ENCODE measurements at regions not wholly inside any gene's neighbourhood (a gene's known extent, or its start where the extent isn't known, plus 50 kb on each side); places are given as distances from the start of the nearest gene placed in this dataset.
"Not testable (repeated sequence)": the region's sequence is repeated elsewhere in the genome, so short reads cannot be mapped to it uniquely, and the experiment has no call there.

DNA sequence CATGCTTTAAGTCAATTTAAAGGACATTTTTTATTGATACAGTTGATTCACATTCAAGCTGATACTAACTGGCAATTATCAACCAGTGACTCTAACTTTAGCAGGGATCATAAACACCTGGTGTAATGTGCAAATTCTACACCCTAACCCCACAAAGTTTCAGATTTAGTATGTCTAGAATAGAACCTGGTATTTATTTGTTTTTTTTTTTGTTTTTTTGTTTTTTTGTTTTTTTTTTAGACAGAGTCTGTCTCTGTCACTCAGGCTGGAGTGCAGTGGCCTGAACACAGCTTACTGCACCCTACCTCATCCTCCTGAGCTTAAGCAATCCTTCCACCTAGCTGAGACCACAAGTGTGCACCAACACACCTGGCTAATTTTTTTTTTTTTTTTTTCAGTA lies 311.2 kb upstream of the SEMA6A start:
- DNase-seq (ENCODE audit: low spot score), result no peak

DNA sequence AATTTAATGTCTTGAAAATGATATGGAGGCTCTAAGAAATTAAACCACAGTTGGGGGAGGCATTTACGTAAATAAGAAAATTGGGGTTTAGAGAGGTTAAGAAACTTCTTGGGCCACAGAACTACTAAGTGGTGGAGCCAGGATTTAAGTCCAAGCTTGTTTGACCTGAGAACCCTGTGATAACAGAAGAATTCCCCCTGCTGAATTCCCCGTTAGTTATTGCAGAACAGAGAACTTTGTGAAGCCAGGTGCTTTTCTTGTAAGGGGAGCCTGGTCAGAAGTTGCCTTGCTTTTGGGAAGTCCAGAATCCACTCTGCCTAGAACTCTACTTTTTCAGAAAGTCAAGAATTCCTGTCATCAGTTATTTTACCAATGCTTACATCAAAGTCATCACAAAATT lies 309.3 kb upstream of the SEMA6A start:
- no peak for DNase-seq (ENCODE audit: low spot score)

DNA sequence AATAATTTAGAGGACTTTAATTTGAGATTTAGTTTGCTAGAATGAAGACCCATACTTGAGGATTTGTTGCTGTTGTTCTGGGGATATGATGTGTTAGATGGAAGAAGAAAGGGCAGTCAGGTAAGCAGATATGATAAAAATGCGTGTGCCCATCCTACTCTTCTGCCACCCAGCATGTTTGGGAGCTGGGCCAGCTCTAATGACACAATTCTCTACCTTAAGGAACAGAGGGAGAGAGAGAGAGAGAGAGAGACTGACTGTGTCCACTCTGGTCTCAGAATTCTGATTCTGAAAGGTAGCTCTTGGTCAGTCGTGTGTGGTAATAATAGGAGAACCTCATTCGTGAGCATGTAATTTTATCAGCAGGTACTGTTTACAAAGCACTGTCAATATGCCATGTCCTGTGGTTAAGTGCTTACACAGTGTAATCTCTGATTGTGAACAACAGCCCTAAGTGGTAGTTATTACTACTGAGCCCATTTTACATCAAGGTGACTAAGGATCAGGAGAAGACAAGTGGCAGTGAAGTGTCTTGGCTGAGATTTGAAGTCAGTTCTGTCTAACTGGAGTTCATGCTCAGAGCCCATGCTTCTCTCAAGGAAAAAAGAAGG lies 307.4 kb upstream of the SEMA6A start:
- DNase-seq (ENCODE audit: low spot score), result no peak

DNA sequence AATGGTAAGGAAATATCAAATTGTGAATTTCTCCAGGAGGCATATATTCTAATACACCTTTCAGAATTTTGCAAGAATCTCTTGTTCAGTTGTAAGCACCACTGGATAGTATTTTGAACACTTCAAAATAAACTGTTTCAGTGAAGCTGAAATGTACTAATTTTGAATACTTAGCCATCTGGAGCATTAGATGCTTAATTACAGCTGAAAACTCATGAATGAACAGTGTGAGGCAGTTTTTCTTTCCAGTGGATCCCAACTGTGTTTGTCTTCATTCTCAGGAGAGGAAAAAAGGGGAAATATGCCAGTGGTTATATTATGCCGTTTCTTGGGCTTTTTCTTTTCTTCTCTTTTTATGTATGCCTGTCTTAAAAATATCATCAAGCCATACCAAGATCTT lies 306.0 kb upstream of the SEMA6A start:
- DNase-seq (ENCODE audit: low spot score), result no peak

DNA sequence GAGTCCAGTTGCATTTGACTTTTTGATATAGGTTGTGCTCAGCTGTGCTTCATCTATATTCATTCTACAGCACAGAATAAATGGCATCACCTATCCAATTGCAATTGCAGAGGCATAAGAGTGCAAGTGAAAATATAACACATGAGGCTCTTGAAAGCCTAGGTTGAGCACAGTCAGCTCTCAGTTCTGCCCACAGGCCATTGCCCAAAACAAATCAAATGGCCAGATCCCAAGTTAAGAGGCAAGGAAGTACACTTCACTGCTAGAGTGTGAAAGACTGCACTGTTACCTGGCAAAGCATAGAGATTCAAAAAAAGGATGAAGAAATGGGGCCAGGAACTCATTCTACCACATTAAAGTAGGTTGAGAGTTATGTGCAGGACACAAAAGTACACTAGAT lies 305.5 kb upstream of the SEMA6A start:
- DNase-seq (ENCODE audit: low spot score), result no peak

DNA sequence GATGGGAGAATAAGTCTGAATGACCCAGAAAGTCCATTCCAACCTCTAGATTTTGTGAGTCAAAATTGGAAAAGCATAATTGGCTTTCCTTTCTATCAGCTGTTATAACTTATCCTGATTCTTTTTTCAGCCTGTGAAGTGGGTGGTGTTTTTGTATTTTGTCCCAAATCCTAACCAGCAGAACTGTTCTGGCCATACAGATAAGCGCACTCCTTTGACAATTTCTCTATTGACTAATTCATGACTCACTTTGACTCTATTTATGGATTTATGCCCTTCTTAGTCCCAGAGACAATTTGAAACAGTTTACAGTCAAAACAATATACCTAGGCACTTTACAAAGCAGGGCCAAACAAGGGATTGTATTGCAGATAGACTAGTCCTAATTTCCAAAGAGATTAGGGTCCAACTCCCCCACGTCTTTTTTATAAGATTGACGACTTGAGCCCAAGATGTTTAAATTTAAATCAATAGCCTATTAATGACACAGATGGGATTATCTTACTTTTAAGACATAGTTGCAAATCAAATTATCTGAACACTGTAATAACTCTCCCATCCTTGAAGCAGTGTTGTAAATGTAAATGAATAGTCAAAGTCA lies 301.7 kb upstream of the SEMA6A start:
- DNase-seq (ENCODE audit: low spot score), result no peak

DNA sequence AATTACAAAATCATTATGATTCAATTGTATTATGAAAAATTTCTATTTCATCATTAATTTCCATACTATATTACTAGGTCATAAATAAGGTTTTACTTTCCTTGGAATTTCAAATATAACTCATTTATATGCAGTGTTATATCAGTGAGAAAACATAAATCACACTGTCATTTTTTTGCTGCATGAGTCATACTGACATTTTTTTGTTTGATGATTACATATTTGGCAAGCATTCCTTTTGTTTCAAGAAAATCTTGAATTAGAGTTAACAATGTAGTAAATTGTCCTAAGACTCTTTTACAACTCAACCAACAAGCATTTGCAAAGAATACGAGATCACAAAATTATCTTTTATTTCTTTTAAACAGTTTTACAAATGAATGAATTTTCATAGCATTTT lies 298.4 kb upstream of the SEMA6A start:
- no peak for DNase-seq (ENCODE audit: low spot score)

DNA sequence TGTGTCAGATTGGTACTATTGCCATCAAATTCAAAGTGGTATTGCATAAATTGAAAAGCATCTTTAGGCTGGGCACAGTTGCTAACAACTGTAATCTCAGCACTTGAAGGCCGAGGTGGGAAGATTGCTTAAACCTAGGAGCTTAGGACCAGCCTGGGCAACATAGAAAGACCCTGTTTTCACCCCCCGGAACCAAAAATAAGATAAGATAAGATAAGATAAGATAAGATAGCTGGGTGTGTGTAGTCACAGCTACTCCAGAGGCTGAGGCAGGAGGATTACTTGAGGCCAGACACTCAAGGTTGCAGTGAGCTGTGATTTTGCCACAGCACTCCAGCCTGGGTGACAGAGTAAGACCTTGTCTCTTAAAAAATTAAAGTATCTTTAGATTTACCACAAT lies 297.9 kb upstream of the SEMA6A start:
- no peak for DNase-seq (ENCODE audit: low spot score)

DNA sequence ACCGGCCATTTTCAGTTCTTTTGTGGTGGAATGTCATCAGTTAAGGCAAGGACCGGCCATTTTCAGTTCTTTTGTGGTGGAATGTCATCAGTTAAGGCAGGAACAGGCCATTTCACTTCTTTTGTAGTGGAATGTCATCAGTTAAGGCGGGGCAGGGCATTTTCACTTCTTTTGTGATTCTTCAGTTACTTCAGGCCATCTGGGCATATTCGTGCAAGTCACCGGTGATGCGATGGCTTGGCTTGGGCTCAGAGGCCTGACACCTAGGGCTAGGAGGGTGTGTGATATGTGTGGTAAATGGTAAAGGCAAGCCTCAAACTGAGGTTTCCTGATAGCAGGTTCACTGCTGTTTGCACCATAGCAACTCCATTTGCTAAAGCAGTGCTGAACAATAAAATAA lies 293.2 kb upstream of the SEMA6A start:
- DNase-seq (ENCODE audit: low spot score), result not testable (repeated sequence)

DNA sequence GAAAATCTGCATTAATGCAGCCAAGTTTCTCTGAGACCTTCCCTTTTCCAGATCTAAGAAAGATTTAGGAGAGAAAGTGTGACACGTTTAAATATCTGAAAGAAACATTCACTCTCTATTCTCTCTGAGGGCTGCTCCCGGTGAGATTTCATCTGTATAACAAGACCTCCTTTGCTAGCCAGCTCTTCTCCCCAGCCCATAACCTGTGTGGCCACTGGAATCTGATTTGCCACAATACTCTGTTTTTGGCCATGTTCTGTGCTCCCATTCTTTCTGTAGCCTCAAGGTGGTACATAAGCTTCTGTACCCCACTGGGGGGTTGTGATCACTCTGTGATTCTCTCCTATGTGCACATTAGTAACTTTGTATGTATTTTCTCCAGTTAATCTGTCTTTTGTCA lies 291.0 kb upstream of the SEMA6A start:
- no peak for DNase-seq (ENCODE audit: low spot score)

DNA sequence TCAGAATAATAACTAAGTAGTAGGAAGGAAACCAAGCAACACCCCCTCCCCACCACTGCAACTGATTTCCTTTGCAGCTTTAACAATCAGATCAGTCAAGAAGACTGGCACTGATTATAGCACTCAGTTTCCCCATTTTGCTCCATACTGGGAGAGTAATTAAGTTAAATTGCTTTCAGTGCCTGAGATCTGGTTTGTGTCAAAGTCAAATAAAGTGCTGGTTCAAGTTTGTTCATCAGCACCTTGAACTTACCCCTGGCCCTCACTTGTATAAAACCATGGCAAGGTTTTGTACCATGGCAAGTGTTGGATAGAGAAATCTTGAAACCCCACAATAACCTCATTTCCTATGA lies 290.2 kb upstream of the SEMA6A start:
- no peak for DNase-seq (ENCODE audit: low spot score)

DNA sequence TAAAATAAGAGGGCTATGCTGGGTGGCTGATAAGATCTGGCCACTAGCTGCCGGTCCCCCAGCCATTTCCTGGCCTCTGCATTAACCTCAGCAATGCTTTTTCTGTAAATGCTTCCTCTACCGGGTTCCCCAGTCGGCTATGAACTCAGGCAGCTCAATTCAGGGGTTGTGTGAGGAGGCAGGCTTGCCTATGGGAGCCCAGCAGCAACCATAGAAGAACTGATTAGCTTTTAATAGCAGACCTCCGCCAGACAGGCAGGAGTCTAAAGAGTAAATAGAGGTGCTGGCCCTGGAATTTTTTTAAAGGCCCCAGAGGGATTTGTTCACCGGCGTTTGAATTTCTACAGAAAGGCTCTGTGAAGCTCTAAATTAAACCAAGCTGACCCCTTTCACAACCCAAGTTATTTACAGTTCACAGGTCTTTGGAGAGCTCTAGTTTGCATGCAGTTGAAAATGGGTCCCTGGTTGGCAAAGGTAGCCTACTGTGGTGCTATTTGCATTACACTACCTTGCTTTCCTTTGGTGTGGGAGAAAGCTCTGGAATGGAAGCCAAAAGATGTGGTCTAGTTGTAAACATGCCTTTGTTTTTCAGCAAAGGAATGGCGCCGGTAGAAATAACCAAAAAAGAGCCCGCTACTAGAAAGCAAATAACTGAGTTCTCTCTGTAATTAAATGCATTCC lies 289.7 kb upstream of the SEMA6A start:
- DNase-seq (ENCODE audit: low spot score), result no peak

DNA sequence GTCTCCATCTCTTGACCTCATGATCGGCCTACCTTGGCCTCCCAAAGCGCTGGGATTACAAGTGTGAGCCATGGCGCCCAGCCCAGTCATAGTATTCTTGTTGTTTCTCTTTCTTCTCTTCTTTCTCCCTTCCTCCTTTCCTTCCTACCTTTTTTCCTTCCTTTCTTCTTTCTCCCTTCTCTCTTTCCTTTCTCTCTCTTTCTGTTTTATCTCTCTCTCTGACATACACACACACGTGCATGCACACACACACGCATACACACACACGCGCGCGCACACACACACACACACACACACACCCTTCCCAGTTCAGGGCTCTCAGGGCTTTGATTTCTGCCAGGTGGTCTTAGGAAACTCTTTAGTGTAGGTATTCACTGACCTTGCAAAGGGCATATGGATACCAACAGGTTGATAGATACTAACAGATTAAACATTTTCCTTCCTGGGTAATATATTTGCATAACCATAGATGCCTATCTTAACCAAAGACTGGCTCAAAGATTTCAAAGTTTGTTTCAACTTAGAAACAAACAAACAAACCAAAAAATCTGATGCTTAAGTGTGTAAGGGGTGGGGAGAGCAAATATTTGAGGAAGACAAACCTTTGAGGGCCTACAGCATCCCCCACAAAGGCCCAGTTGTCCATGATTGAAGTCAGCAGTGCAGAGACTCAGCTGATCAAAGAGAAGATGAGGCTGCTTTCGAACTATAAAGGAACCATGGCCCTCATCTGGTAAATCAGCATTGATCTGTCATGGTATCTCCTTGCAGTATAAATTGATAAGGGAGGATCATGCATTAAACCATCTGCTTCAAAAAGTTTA lies 288.2 kb upstream of the SEMA6A start:
- no peak for DNase-seq (ENCODE audit: low spot score)

DNA sequence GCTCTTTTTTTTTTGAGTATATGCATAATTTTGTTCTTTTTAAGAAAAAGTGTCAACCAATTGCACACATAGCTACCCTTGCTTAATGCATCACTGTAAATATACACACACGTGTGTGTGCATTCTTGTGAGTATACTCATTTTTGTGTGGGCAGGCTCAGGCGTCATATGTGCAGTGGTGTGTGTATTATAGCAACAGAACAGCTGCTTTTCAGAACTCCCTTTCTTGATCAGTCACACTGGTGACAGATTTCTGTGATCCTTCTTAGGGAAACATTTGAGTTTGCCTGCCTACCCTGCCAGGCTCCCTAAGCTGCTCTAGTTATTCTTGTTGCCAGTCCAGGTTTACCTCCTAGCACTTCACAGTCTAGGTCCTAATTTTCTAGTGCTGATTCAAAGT lies 287.0 kb upstream of the SEMA6A start:
- no peak for DNase-seq (ENCODE audit: low spot score)

DNA sequence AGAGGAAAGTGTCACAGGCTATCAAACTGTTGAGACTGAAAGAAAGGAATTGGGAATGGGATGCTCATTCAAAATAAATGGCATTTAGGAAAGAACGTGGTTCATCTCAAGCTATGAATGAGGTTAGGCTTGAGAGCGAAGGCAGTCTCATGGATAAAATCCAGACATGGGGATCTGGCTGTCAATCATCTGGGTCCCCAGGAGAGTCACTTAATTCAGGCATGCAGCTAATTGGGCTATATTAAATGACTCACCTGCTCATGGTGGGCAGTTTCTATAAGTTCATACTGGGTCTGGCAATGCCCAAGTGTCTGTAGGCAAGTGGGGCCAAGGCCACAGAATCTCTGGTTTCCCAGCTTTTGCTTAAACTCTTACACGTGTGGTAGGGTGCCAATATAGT lies 286.5 kb upstream of the SEMA6A start:
- no peak for DNase-seq (ENCODE audit: low spot score)

DNA sequence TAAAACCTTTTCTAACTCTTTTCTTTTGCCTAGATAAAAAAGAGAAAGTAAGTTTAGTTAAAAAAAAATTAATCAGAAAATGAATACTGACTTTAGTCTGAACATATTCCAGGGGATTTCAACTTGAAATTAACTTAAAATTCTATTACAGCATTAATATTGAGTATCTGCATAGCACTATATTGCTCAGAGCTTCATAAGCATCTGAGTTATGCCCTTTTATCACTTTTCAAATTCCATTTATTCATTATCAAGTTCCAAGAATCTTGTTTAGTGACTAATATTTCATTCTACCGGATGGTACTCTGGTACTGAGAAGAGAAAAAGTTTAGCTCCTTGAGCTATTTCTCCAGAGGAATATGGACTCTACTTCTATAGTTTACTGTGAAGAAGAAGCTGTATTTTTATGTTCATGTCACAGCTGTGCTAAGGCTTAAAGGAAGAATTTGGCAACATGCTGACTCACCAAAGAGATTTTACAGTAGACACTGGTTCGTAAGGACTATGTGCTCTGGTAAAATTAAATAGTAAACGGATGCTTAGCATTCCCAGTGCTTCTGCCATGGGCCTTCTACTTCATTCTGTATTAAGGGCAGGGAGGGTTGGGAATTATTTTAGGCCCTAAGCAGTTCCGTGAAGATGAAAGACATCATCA lies 285.2 kb upstream of the SEMA6A start:
- DNase-seq (ENCODE audit: low spot score), result no peak

DNA sequence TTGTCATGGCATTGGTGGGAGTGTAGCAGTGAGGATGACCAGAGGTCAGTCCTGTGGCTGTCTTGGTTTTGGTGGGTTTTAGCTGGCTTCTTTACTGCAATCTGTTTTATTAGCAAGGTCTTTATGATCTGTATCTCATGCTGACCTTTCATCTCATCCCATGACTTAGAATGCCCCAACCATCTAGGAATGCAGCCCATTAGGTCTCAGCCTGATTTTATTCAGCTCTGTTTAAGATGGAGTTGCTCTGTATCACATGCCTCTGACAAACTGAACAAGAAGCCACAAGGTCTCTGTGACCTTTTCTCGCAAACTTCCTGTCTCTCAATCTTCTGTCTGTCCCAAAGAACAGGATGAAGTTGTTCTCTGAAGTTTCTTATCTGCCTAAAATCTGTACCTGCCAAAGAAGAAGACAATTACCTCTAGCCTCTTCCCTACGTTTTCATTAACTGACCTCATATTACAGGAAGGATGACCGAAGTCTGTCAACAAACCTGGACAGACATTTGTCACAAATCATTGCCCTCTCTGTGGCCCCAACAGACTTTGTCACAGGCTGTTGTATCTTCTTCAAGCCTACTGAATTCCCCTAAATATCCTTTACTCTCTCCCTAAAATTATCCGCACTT lies 284.2 kb upstream of the SEMA6A start:
- DNase-seq (ENCODE audit: low spot score), result no peak

DNA sequence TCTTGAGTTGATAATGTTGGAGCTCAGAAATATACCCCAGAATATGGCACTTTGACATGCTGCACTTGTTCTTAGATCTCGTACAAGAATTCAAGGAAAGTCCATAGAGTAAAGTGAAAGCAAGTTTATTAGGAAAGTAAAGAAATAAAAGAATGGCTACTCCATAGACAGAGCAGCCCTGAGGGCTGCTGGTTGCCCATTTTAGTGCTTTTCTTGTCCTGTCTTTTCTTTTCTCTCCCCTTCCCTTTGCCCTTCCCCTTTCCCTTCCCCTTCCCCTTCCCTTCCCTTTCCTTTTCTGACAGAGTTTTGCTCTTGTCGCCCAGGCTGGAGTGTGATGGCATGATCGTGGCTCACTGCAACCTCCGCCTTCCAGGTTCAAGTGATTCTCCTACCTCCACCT lies 283.4 kb upstream of the SEMA6A start:
- DNase-seq (ENCODE audit: low spot score), result not testable (repeated sequence)

DNA sequence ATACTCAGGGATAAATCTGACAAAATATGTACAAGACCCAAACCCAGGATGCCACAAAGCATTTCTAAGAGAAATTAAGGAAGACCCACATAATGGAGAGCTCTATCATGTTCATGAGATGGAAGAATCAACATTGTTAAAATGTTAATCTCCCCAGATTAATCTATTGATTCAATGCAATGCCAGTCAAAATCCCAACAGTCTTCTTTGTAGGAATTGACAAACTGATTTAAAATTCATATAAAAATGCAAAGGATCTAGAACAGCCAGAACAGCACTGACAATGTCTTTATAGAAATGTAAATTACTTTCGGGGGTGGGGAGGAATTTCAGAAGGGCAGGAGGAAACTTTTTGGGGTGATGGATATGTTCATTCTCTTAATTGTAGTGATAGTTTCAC lies 281.6 kb upstream of the SEMA6A start:
- no peak for DNase-seq (ENCODE audit: low spot score)

DNA sequence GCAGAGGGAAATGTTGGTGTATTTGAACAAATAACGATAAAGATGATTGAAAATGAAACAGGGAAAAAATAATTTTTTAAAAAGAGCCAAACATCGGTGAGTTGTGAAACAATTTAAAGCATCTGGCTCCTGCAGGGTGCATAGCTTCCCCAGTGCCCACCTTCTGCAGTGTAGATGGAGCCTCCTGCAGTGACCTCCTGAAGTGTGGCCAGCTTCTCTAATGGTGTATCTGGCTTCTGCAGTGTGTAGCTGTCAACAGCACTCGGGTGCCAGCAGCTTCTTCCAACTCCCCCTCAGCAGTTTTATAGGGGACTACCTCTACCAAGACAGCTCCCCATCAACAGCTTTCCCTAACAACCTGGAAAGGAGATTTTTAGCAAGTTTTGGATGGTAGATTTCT lies 279.4 kb upstream of the SEMA6A start:
- DNase-seq (ENCODE audit: low spot score), result no peak

DNA sequence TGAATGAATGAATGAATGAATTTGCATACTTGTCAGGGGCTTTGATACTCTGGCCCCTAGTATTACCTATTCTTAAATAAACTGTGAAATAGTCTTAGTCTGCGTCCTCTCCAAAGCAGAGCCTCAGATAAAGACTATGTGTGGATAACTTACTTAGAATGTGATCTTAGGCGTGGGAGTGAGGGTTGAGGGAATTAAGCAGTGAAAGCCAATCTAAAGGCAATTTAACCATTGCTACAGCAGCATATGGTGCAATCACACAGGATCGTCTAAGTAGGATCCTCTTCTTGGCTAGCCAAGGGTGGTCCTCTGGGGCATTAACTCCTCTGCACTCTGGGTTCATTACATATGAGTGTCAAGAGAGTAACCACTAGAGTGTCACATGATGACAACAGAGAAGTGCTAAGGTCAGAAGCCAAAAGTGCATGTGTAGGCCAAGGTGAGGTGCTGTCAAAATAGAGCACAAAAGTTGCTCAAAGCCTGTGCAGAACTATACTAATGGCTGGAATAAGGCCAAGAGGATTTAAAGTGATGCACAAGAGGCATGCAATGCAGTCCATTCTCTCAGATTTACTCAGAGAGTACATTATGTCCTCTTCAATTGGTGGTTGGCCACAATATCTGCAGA lies 274.4 kb upstream of the SEMA6A start:
- no peak for DNase-seq (ENCODE audit: low spot score)

DNA sequence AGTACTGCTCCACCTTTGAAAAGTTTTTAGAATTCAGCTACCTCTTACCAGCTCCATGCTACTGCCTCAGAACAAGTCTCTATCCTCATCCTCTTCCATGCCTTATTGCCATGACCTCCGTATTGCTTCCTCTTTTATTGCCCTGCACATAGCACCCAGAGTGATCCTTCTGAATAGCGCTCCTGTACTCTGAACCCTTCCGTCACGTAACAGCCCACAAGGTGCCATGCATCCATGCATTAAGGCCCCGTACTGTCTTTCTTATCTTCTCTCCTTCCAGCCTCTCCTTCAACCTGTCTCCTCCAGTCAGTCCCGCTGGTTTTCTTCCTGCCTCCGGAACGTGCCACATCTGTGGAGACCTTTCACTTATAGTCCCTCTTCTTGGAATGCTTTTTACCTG lies 273.3 kb upstream of the SEMA6A start:
- DNase-seq (ENCODE audit: low spot score), result no peak

Data from pons (tissue), 1 donor.